ENCODE measurements at regions not wholly inside any gene's neighbourhood (a gene's known extent, or its start where the extent isn't known, plus 50 kb on each side); places are given as distances from the start of the nearest gene placed in this dataset.

GRCh38 chr20:6644813-6645628, 122.5 kb upstream of the BMP2 start:
- TF ChIP-seq, protein P1, sequence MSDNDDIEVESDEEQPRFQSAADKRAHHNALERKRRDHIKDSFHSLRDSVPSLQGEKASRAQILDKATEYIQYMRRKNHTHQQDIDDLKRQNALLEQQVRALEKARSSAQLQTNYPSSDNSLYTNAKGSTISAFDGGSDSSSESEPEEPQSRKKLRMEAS (IDR thresholded peaks at IDR 0.05), result no peak
- TF ChIP-seq TAF1 (IDR thresholded peaks at IDR 0.05; ENCODE audit: low read depth, low read length), result no peak
- TF ChIP-seq PHF8 (conservative IDR thresholded peaks at IDR 0.05; ENCODE audit: low read depth, low read length), result no peak
- TF ChIP-seq YY1 (IDR thresholded peaks at IDR 0.05; ENCODE audit: low read depth, low read length), result no peak
- TF ChIP-seq, protein P2, sequence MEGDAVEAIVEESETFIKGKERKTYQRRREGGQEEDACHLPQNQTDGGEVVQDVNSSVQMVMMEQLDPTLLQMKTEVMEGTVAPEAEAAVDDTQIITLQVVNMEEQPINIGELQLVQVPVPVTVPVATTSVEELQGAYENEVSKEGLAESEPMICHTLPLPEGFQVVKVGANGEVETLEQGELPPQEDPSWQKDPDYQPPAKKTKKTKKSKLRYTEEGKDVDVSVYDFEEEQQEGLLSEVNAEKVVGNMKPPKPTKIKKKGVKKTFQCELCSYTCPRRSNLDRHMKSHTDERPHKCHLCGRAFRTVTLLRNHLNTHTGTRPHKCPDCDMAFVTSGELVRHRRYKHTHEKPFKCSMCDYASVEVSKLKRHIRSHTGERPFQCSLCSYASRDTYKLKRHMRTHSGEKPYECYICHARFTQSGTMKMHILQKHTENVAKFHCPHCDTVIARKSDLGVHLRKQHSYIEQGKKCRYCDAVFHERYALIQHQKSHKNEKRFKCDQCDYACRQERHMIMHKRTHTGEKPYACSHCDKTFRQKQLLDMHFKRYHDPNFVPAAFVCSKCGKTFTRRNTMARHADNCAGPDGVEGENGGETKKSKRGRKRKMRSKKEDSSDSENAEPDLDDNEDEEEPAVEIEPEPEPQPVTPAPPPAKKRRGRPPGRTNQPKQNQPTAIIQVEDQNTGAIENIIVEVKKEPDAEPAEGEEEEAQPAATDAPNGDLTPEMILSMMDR (IDR thresholded peaks at IDR 0.05; ENCODE audit: control extremely low read depth in 1 of 3, insufficient read depth in 1 of 3, low read depth in 1 of 3, low read length in 3 of 3), result no peak
- no peak for TF ChIP-seq POLR2A (IDR thresholded peaks at IDR 0.05; ENCODE audit: control extremely low read depth in 1 of 2, low read depth in 2 of 2, low read length in 2 of 2)
- no peak for TF ChIP-seq JUND (IDR thresholded peaks at IDR 0.05; ENCODE audit: low read length)
